Activated CD8-positive, alpha-beta memory T cell treated with anti-CD3 and anti-CD28 coated beads for 1 hour (primary cell): ENCODE measurements at regions not wholly inside any gene's neighbourhood (a gene's known extent, or its start where the extent isn't known, plus 50 kb on each side); places are given as distances from the start of the nearest gene placed in this dataset.
"Not testable (repeated sequence)": the region's sequence is repeated elsewhere in the genome, so short reads cannot be mapped to it uniquely, and the experiment has no call there.

Experiments
- DNase-seq, 2 donors: peaks; one replicate each; pipeline ENCODE4 v3.0.0-alpha.2; 2020; ENCODE audit warnings: low read depth in 1 of 2; ENCODE audit errors: extremely low read depth in 1 of 2

- DNase-seq = not testable (repeated sequence)
These were observed 249.1 kb downstream of the GOLGA6L6 start for GRCh38 chr15:20292422-20293005.

GRCh38 chr15:20291616-20292015 is 250.0 kb downstream of the GOLGA6L6 start:
- not testable (repeated sequence) for DNase-seq

- DNase-seq = not testable (repeated sequence)
These were observed 251.0 kb downstream of the GOLGA6L6 start for GRCh38 chr15:20290606-20291005.

GRCh38 chr15:20289538-20290103 is 252.0 kb downstream of the GOLGA6L6 start:
- DNase-seq = not testable (repeated sequence)

- not testable (repeated sequence) for DNase-seq
These were observed 252.6 kb downstream of the GOLGA6L6 start for GRCh38 chr15:20288800-20289537.

GRCh38 chr15:20286559-20286958 is 255.0 kb downstream of the GOLGA6L6 start:
- not testable (repeated sequence) for DNase-seq

- DNase-seq = not testable (repeated sequence)
These were observed 255.8 kb downstream of the GOLGA6L6 start for GRCh38 chr15:20285696-20286300.

- DNase-seq = not testable (repeated sequence)
These were observed 256.6 kb downstream of the GOLGA6L6 start for GRCh38 chr15:20284891-20285535.

GRCh38 chr15:20283651-20284050 is 257.9 kb downstream of the GOLGA6L6 start:
- not testable (repeated sequence) for DNase-seq

GRCh38 chr15:20282491-20282943 is 259.1 kb downstream of the GOLGA6L6 start:
- DNase-seq = not testable (repeated sequence)

- not testable (repeated sequence) for DNase-seq
These were observed 259.9 kb downstream of the GOLGA6L6 start for GRCh38 chr15:20281567-20282275.

- no peak for DNase-seq
These were observed 260.6 kb downstream of the GOLGA6L6 start for GRCh38 chr15:20280933-20281463.

GRCh38 chr15:20280141-20280932 is 261.3 kb downstream of the GOLGA6L6 start:
- DNase-seq = not testable (repeated sequence)

- DNase-seq = not testable (repeated sequence)
These were observed 262.5 kb downstream of the GOLGA6L6 start for GRCh38 chr15:20279056-20279455.

- DNase-seq = not testable (repeated sequence)
These were observed 263.2 kb downstream of the GOLGA6L6 start for GRCh38 chr15:20278376-20278775.

GRCh38 chr15:20277451-20277850 is 264.1 kb downstream of the GOLGA6L6 start:
- not testable (repeated sequence) for DNase-seq

GRCh38 chr15:20276312-20277114 is 265.1 kb downstream of the GOLGA6L6 start:
- not testable (repeated sequence) for DNase-seq

GRCh38 chr15:20275373-20275967 is 266.1 kb downstream of the GOLGA6L6 start:
- DNase-seq = not testable (repeated sequence)
